ENCODE measurements at regions not wholly inside any gene's neighbourhood (a gene's known extent, or its start where the extent isn't known, plus 50 kb on each side); places are given as distances from the start of the nearest gene placed in this dataset.

DNA sequence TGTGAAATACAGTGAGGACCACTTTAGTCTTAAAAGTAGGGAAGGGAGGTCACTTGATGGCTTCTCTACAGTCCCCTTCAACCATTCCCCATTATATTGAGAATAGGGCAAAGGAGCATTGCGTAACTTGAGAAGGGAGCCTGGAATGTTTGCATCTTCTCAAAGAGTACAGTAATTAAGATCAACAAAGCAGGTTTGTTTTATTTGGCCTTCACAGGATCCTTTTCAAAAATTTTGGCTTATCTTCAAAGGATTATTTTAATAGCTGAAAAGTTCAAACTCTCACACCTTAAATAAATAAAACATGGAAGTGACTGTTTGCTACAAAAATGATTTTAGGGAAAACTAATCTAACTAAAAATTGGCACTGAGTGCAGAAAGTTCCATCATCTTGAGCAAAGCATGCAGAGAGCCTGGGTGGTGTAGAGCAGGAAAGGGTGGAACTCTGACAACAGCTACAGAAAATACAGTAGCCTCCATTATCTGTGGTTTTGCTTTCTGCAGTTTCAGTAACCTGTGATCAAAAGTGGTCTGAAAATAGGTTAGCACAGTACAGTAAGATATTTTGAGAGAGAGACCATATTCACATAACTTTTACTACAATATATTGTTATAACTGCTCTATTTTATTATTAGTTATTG is 214.0 kb downstream of the MDFIC start (continued):
- TF ChIP-seq ZNF610 (tag by site-specific recombination; IDR thresholded peaks at IDR 0.05; ENCODE audit: borderline replicate concordance) (no peak), TRIM28 (IDR thresholded peaks at IDR 0.05; ENCODE audit: borderline replicate concordance, low read length) (no peak), ZNF654 (tag by site-specific recombination; IDR thresholded peaks at IDR 0.05; ENCODE audit: low read depth) (no peak)
- TF ChIP-seq, protein P1, sequence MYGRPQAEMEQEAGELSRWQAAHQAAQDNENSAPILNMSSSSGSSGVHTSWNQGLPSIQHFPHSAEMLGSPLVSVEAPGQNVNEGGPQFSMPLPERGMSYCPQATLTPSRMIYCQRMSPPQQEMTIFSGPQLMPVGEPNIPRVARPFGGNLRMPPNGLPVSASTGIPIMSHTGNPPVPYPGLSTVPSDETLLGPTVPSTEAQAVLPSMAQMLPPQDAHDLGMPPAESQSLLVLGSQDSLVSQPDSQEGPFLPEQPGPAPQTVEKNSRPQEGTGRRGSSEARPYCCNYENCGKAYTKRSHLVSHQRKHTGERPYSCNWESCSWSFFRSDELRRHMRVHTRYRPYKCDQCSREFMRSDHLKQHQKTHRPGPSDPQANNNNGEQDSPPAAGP (tag by site-specific recombination; IDR thresholded peaks at IDR 0.05): no peak

DNA sequence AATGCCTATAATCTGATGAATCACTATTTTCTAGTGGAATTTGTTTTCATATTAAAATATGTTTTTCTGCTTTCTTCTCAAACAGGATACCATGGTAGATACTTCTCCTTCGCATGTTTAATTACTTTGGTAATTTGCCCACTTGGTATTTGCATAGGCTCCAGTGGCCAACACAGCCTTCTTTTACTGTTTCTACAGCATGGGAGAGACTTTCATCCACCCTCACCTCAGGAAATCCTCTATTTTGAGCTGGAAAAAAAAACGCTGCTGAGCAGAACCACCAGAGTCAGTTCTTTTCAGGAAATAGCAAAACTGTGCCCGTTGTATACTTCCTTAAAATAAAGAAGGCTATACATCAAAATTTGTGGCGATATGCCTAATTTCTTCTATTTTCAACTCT is 213.3 kb downstream of the MDFIC start:
- Histone ChIP-seq H3K9me3 (ENCODE audit: control insufficient read depth, insufficient read depth, low read depth, low read length) (no peaks in the 10 kb centered on the region), H3K4me1 (ENCODE audit: control insufficient read depth, insufficient read depth, low read length) (peaks cover 8% of the 10 kb centered on the region), H3K27ac (ENCODE audit: extremely low read depth, low read depth, low read length) (no peak overlapping the region), H3K4me3 (ENCODE audit: low read depth, low read length) (no peak overlapping the region), H3K36me3 (ENCODE audit: control insufficient read depth in 2 of 2, insufficient read depth in 1 of 2, low read length in 2 of 2) (no peaks in the 10 kb centered on the region)
- no peak for TF ChIP-seq ZNF184 (tag by site-specific recombination; IDR thresholded peaks at IDR 0.05)
- TF ChIP-seq ZIC2 (tag by site-specific recombination; IDR thresholded peaks at IDR 0.05): no peak
- no peak for TF ChIP-seq ZNF48 (tag by site-specific recombination; IDR thresholded peaks at IDR 0.05)
- CTCF ChIA-PET: no interaction called here
- POLR2A ChIA-PET: no interaction called here

DNA sequence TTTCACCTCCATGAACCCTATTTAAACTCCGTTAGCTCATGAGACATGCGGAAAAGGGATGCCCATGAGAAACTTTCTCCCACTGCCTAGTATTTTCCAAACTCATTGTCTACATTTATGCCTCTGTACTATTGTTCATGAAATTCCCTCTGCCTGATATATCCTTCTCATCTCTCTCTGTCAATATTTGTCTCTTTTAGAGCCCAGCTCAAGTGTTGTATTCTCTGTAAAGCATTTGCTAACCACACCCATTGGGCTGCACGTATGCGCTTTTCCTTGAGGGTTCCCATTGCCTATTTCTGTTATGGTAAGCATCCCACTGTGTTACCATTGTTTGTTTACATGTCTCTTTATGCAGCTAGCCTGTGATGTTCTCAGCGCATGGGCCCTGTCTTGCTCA is 211.4 kb downstream of the MDFIC start:
- TF ChIP-seq SP7 (tag by site-specific recombination; IDR thresholded peaks at IDR 0.05): no peak
- TF ChIP-seq, protein P1 (tag by site-specific recombination; IDR thresholded peaks at IDR 0.05): no peak
- TF ChIP-seq ZNF341 (tag by site-specific recombination; IDR thresholded peaks at IDR 0.05; ENCODE audit: low read depth): no peak
- Histone ChIP-seq H3K4me1 (ENCODE audit: control insufficient read depth, insufficient read depth, low read length) (peaks cover 8% of the 10 kb centered on the region), H3K36me3 (ENCODE audit: control insufficient read depth in 2 of 2, insufficient read depth in 1 of 2, low read length in 2 of 2) (no peaks in the 10 kb centered on the region), H3K27ac (ENCODE audit: extremely low read depth, low read depth, low read length) (no peak overlapping the region), H3K9me3 (ENCODE audit: control insufficient read depth, insufficient read depth, low read depth, low read length) (no peaks in the 10 kb centered on the region), H3K4me3 (ENCODE audit: low read depth, low read length) (no peak overlapping the region)
- POLR2A ChIA-PET: no interaction called here
- CTCF ChIA-PET: no interaction called here

DNA sequence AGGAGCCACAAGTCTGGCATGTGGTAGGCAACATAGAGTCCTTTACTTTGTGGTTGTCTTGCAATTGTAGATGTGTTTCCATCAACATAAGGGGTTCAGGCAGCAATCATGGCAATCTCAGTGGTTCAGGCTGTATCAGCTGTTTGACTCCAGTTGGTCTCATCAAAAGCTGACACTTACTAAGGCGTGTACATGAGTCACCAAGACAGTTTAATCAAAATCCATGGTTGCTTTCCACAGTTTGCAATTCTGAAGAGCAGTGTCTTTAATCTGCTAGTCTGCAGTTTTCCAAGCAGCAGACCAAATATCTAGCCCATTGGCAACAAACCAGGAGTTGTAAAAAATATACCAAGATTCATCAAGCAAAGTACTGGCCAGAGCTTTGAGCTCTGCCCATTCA is 210.2 kb downstream of the MDFIC start:
- Histone ChIP-seq H3K9me3 (ENCODE audit: control insufficient read depth, insufficient read depth, low read depth, low read length) (no peaks in the 10 kb centered on the region), H3K4me3 (ENCODE audit: low read depth, low read length) (no peak overlapping the region), H3K27ac (ENCODE audit: extremely low read depth, low read depth, low read length) (no peak overlapping the region), H3K4me1 (ENCODE audit: control insufficient read depth, insufficient read depth, low read length) (peaks cover 8% of the 10 kb centered on the region), H3K36me3 (ENCODE audit: control insufficient read depth in 2 of 2, insufficient read depth in 1 of 2, low read length in 2 of 2) (no peaks in the 10 kb centered on the region)
- CTCF ChIA-PET: interaction anchor here (0.7 kb wide), 1 partner anchor 14 kb away, joined by 3 read pairs; no protein-coding TSS in a partner anchor
- POLR2A ChIA-PET: no interaction called here
- TF ChIP-seq GLI2 (tag by site-specific recombination; IDR thresholded peaks at IDR 0.05; ENCODE audit: borderline replicate concordance, low read depth): no peak
- no peak for TF ChIP-seq ZNF624 (tag by site-specific recombination; IDR thresholded peaks at IDR 0.05)
- no peak for TF ChIP-seq ZNF658 (tag by site-specific recombination; IDR thresholded peaks at IDR 0.05)
- TF ChIP-seq, protein P2, sequence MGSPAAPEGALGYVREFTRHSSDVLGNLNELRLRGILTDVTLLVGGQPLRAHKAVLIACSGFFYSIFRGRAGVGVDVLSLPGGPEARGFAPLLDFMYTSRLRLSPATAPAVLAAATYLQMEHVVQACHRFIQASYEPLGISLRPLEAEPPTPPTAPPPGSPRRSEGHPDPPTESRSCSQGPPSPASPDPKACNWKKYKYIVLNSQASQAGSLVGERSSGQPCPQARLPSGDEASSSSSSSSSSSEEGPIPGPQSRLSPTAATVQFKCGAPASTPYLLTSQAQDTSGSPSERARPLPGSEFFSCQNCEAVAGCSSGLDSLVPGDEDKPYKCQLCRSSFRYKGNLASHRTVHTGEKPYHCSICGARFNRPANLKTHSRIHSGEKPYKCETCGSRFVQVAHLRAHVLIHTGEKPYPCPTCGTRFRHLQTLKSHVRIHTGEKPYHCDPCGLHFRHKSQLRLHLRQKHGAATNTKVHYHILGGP (tag by site-specific recombination; IDR thresholded peaks at IDR 0.05): no peak
- TF ChIP-seq ZSCAN16 (tag by site-specific recombination; IDR thresholded peaks at IDR 0.05): no peak
- no peak for TF ChIP-seq KLF7 (tag by site-specific recombination; IDR thresholded peaks at IDR 0.05; ENCODE audit: borderline replicate concordance)
- TF ChIP-seq ZNF274 (IDR thresholded peaks at IDR 0.05; ENCODE audit: low read length): no peak
- no peak for TF ChIP-seq ZNF274 (tag by site-specific recombination; IDR thresholded peaks at IDR 0.05; ENCODE audit: borderline replicate concordance)
